H1 (cell line): ENCODE measurements at regions not wholly inside any gene's neighbourhood (a gene's known extent, or its start where the extent isn't known, plus 50 kb on each side); places are given as distances from the start of the nearest gene placed in this dataset.

ENCODE experiments used
- CTCF ChIA-PET: fragments of 300-600 bp; sonication (Branson Sonifier 250); formaldehyde crosslinking; loops from one replicate; lab custom pipeline; 2021; ENCODE audit not compliant: partially characterized antibody; lab: Charles Lee
- POLR2A ChIA-PET: fragments of 300-600 bp; sonication (Branson Sonifier 250); formaldehyde crosslinking; loops from one replicate; lab custom pipeline; 2021; ENCODE audit warnings: inconsistent platforms; ENCODE audit not compliant: partially characterized antibody; lab: Charles Lee
- DNase-seq, 2 experiments: peaks; one replicate each; pipeline versions ENCODE4 v3.0.0 to v3.0.0-alpha.2; 2010 to 2022; ENCODE audit warnings: low spot score in 2 of 2, low read depth in 1 of 2, mixed read lengths in 1 of 2
- FAIRE-seq: peaks from 2 replicates; lab custom pipeline; 2011; peaks lifted over from hg19 to GRCh38; lab: Jason Lieb, UNC
- H2AFZ ChIP-seq: 2 replicates; pipeline ENCODE4 v1.8.1; 2012; ENCODE audit warnings: low read length, inconsistent platforms
- H2AK5ac ChIP-seq: 2 replicates; pipeline ENCODE4 v1.6.1; 2013; ENCODE audit warnings: low read depth, low read length
- H2BK120ac ChIP-seq: replicated peaks from 2 replicates; pipeline ENCODE3; 2013; ENCODE audit warnings: low read depth, low read length, inconsistent platforms
- H2BK12ac ChIP-seq: 2 replicates; pipeline ENCODE4 v1.6.1; 2013; ENCODE audit warnings: low read depth, low read length
- H2BK15ac ChIP-seq: 2 replicates; pipeline ENCODE4 v1.6.1; 2013; ENCODE audit warnings: low read length
- H2BK20ac ChIP-seq: 2 replicates; pipeline ENCODE4 v1.6.1; 2013; ENCODE audit warnings: low read length
- H2BK5ac ChIP-seq: 2 replicates; pipeline ENCODE4 v1.6.1; 2013; ENCODE audit warnings: low read depth, low read length
- H3K14ac ChIP-seq: 2 replicates; pipeline ENCODE4 v1.6.1; 2013; ENCODE audit warnings: inconsistent platforms; ENCODE audit not compliant: insufficient read length
- H3K18ac ChIP-seq: 2 replicates; pipeline ENCODE4 v1.6.1; 2013; ENCODE audit warnings: low read length; ENCODE audit errors: extremely low read depth
- H3K23ac ChIP-seq: 2 replicates; pipeline ENCODE4 v1.6.1; 2013; ENCODE audit warnings: inconsistent platforms; ENCODE audit not compliant: insufficient read length
- H3K23me2 ChIP-seq: 2 replicates; pipeline ENCODE4 v1.6.1; 2013; ENCODE audit warnings: low read depth, low read length
- H3K27ac ChIP-seq: 2 replicates; pipeline ENCODE4 v1.6.1; 2011; ENCODE audit warnings: low read depth, low read length, inconsistent platforms
- H3K27me3 ChIP-seq, 4 experiments: replicated peaks in 1 of 4; 1 replicate in 1 of 4; 2 replicates in 3 of 4; pipeline versions ENCODE4 v1.6.1 to v1.8.1; 2011 to 2013; ENCODE audit warnings: low read length in 3 of 4, mild to moderate bottlenecking in 3 of 4, inconsistent platforms in 2 of 4, mixed read lengths in 2 of 4, moderate library complexity in 1 of 4; ENCODE audit not compliant: control insufficient read depth in 3 of 4, insufficient read depth in 3 of 4; ENCODE audit errors: extremely low read depth in 1 of 4
- H3K36me3 ChIP-seq, 4 experiments: 2 replicates each; pipeline versions ENCODE4 v1.6.1 to v1.8.1; 2011 to 2013; ENCODE audit warnings: mild to moderate bottlenecking in 4 of 4, low read length in 3 of 4, moderate library complexity in 2 of 4, control low read depth in 1 of 4, inconsistent platforms in 1 of 4; ENCODE audit not compliant: insufficient read depth in 4 of 4, control insufficient read depth in 2 of 4
- H3K4ac ChIP-seq: replicated peaks from 2 replicates; pipeline ENCODE3; 2013; ENCODE audit warnings: low read length, low read depth, mixed read lengths, inconsistent platforms; ENCODE audit not compliant: insufficient read length
- H3K4me1 ChIP-seq, 4 experiments: replicated peaks in 1 of 4; 1 replicate in 1 of 4; 2 replicates in 3 of 4; pipeline versions ENCODE4 v1.6.1 to v1.8.1; 2011 to 2013; ENCODE audit warnings: low read length in 3 of 4, inconsistent platforms in 2 of 4, mixed read lengths in 1 of 4; ENCODE audit not compliant: insufficient read depth in 4 of 4, control insufficient read depth in 3 of 4
- H3K4me2 ChIP-seq, 2 experiments: 2 replicates each; pipeline versions ENCODE4 v1.6.1 to v1.8.1; 2011 to 2013; ENCODE audit warnings: low read depth in 2 of 2, low read length in 2 of 2, control low read depth in 1 of 2, inconsistent platforms in 1 of 2, mild to moderate bottlenecking in 1 of 2; ENCODE audit not compliant: insufficient read depth in 1 of 2
- H3K4me3 ChIP-seq, 4 experiments: fragments of 200-600, 300-600 bp in 1 of 4; sonication (generic), shearing (Covaris generic), sonication (Bioruptor Twin) in 1 of 4; 2 replicates each; pipeline versions ENCODE4 v1.5.1 to v1.8.1; 2011 to 2016; ENCODE audit warnings: low read length in 4 of 4, low read depth in 3 of 4, control low read depth in 2 of 4, inconsistent platforms in 2 of 4, mild to moderate bottlenecking in 2 of 4, mixed read lengths in 1 of 4, moderate library complexity in 1 of 4; ENCODE audit not compliant: insufficient read depth in 2 of 4; ENCODE audit errors: extremely low read depth in 1 of 4
- H3K56ac ChIP-seq: replicated peaks from 2 replicates; pipeline ENCODE3; 2013; ENCODE audit warnings: low read depth, mild to moderate bottlenecking, mixed read lengths, low read length, inconsistent platforms; ENCODE audit not compliant: insufficient read length
- H3K79me1 ChIP-seq: 2 replicates; pipeline ENCODE4 v1.6.1; 2013; ENCODE audit warnings: low read depth, low read length, control low read depth
- H3K79me2 ChIP-seq, 2 experiments: 2 replicates each; pipeline versions ENCODE4 v1.6.1 to v1.8.1; 2012 to 2013; ENCODE audit warnings: low read length in 2 of 2, mild to moderate bottlenecking in 2 of 2, inconsistent platforms in 1 of 2; ENCODE audit not compliant: insufficient read depth in 2 of 2, control insufficient read depth in 1 of 2
- H3K9ac ChIP-seq, 4 experiments: replicated peaks in 1 of 4; 1 replicate in 1 of 4; 2 replicates in 3 of 4; pipeline versions ENCODE4 v1.6.1 to v1.8.1; 2011 to 2013; ENCODE audit warnings: low read depth in 3 of 4, low read length in 3 of 4, control low read depth in 2 of 4, mild to moderate bottlenecking in 2 of 4, moderate library complexity in 2 of 4, inconsistent platforms in 1 of 4; ENCODE audit errors: extremely low read depth in 1 of 4
- H3K9me3 ChIP-seq, 2 experiments: 2 replicates each; pipeline versions ENCODE4 v1.6.1 to v1.8.1; 2012 to 2013; ENCODE audit warnings: mild to moderate bottlenecking in 2 of 2, moderate library complexity in 2 of 2, control low read depth in 1 of 2, inconsistent platforms in 1 of 2, low read depth in 1 of 2, low read length in 1 of 2, mixed read lengths in 1 of 2; ENCODE audit not compliant: insufficient read depth in 2 of 2
- H4K20me1 ChIP-seq, 2 experiments: replicated peaks in 1 of 2; 2 replicates each; pipeline versions ENCODE3 to v1.8.1; 2011 to 2013; ENCODE audit warnings: inconsistent platforms in 2 of 2, low read length in 2 of 2, mild to moderate bottlenecking in 1 of 2; ENCODE audit not compliant: insufficient read depth in 2 of 2, control insufficient read depth in 1 of 2
- H4K5ac ChIP-seq: 2 replicates; pipeline ENCODE4 v1.6.1; 2013; ENCODE audit warnings: low read length, low read depth, mixed read lengths, inconsistent platforms; ENCODE audit not compliant: insufficient read length
- H4K8ac ChIP-seq: 2 replicates; pipeline ENCODE4 v1.8.0; 2013; ENCODE audit warnings: mild to moderate bottlenecking, moderate library complexity, low read length, inconsistent platforms; ENCODE audit not compliant: insufficient read depth; ENCODE audit errors: extremely low read depth
- H4K91ac ChIP-seq: replicated peaks from 2 replicates; pipeline ENCODE3; 2013; ENCODE audit warnings: low read length, mixed read lengths, inconsistent platforms; ENCODE audit not compliant: insufficient read length
- CREB1 ChIP-seq: IDR thresholded peaks from 2 replicates; pipeline ENCODE4 v1.6.1; 2012; ENCODE audit warnings: inconsistent platforms
- FOSL1 ChIP-seq: IDR thresholded peaks from 2 replicates; pipeline ENCODE4 v1.6.1; 2011; ENCODE audit warnings: mild to moderate bottlenecking, low read depth, low read length, moderate library complexity; ENCODE audit not compliant: insufficient read depth
- GABPA ChIP-seq: IDR thresholded peaks from 2 replicates; pipeline ENCODE4 v1.6.1; 2011; ENCODE audit warnings: mild to moderate bottlenecking, low read length, moderate library complexity, borderline replicate concordance; ENCODE audit not compliant: insufficient read depth
- GTF2F1 ChIP-seq: IDR thresholded peaks from 2 replicates; pipeline ENCODE4 v1.6.1; 2012; ENCODE audit warnings: low read depth, low read length, improper control_type of control experiment, borderline replicate concordance
- MAX ChIP-seq: IDR thresholded peaks from 2 replicates; pipeline ENCODE4 v1.6.1; 2012; ENCODE audit warnings: inconsistent platforms
- NRF1 ChIP-seq: IDR thresholded peaks from 2 replicates; pipeline ENCODE4 v1.6.1; 2011; ENCODE audit warnings: mild to moderate bottlenecking, low read depth, low read length, improper control_type of control experiment
- POLR2AphosphoS5 ChIP-seq: IDR thresholded peaks from 2 replicates; pipeline ENCODE4 v1.6.1; 2011; ENCODE audit warnings: low read depth, low read length
- RAD21 ChIP-seq, 2 experiments: IDR thresholded peaks in 1 of 2; conservative IDR thresholded peaks in 1 of 2; 2 replicates each; pipeline ENCODE4 v1.6.1; 2011; ENCODE audit warnings: low read depth in 2 of 2, low read length in 2 of 2, improper control_type of control experiment in 1 of 2, inconsistent platforms in 1 of 2, mild to moderate bottlenecking in 1 of 2, moderate library complexity in 1 of 2
- RXRA ChIP-seq: IDR thresholded peaks from 2 replicates; pipeline ENCODE4 v1.6.1; 2011; ENCODE audit warnings: low read depth, mild to moderate bottlenecking, low read length, moderate library complexity; ENCODE audit not compliant: insufficient read depth
- SAP30 ChIP-seq: fragments of 300-600 bp; sonication (generic); IDR thresholded peaks from 2 replicates; pipeline ENCODE4 v1.7.1; 2012; ENCODE audit warnings: low read length, moderate library complexity, mild to moderate bottlenecking, inconsistent platforms; ENCODE audit not compliant: insufficient read depth, insufficient replicate concordance
- SIN3A ChIP-seq, 2 experiments: IDR thresholded peaks in 1 of 2; conservative IDR thresholded peaks in 1 of 2; 2 replicates each; pipeline ENCODE4 v1.6.1; 2011 to 2012; ENCODE audit warnings: low read length in 2 of 2, improper control_type of control experiment in 1 of 2, low read depth in 1 of 2, mild to moderate bottlenecking in 1 of 2
- SIRT6 ChIP-seq: IDR thresholded peaks from one replicate; pipeline ENCODE4 v1.7.1; 2012; ENCODE audit warnings: low read length, inconsistent platforms
- USF2 ChIP-seq: IDR thresholded peaks from 2 replicates; pipeline ENCODE4 v1.6.1; 2011; ENCODE audit warnings: low read length, improper control_type of control experiment
- WGBS, 2 experiments: shearing (Covaris generic) in 1 of 2; methylation state at CpG; one replicate each; pipeline versions ENCODE4 v1.1.6 to v1.1.7; 2013 to 2015; ENCODE audit warnings: low lambda C conversion rate in 2 of 2, mixed read lengths in 2 of 2, inconsistent platforms in 1 of 2, low coverage in 1 of 2, missing lambda C conversion rate in 1 of 2; ENCODE audit not compliant: insufficient replicate concordance in 2 of 2, insufficient coverage in 1 of 2, insufficient read length in 1 of 2; ENCODE audit errors: extremely low coverage in 1 of 2, missing lambda C conversion rate in 1 of 2; 5-methylcytosine and 5-hydroxymethylcytosine counted together

DNA sequence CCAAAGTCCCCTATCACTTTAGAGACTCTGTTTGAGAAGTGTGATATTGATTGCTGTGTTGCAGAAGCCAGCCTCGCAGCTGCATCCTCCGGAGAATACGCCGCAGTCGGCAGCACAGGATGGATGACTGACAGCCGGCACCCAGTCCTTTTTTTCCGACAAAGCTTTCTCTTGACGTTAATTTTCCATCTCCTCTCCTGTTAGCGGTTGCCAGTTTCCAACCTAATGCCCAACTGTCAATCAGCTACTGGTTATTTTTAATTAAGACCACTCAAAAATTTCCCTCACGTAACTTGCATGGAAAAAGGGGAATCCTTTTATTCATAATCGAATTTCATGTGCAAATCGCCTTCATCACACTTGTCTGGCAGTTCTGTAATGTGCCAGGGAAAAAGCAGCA lies 953.9 kb downstream of the CDH11 start:
- Histone ChIP-seq H3K4me2 (no peak overlapping the region), H3K4me3 (no peak overlapping the region), H4K91ac (no peak overlapping the region), H3K23ac (no peak overlapping the region), H3K4me1 (no peaks in the 10 kb centered on the region), H2AK5ac (no peak overlapping the region), H2BK15ac (no peak overlapping the region), H3K27me3 (no peaks in the 10 kb centered on the region), H4K8ac (no peak overlapping the region), H2AFZ (no peak overlapping the region), H3K9me3 (no peaks in the 10 kb centered on the region), H3K79me1 (no peaks in the 10 kb centered on the region), H3K4ac (no peak overlapping the region), H2BK20ac (no peak overlapping the region), H3K79me2 (no peaks in the 10 kb centered on the region), H3K18ac (no peak overlapping the region), H3K36me3 (no peaks in the 10 kb centered on the region), H4K20me1 (no peaks in the 10 kb centered on the region), H2BK5ac (no peak overlapping the region), H3K23me2 (no peaks in the 10 kb centered on the region), H3K56ac (no peak overlapping the region), H3K27ac (no peak overlapping the region), H2BK12ac (no peak overlapping the region), H3K14ac (no peak overlapping the region), H4K5ac (no peak overlapping the region), H2BK120ac (no peak overlapping the region), H3K9ac (no peak overlapping the region)
- CTCF ChIA-PET: no interaction called here
- WGBS, 2 experiments: 95% methylated on average over 12 of the region's 12 CpGs; no CpG with 5 or more reads in 1 of the 2 experiments
- no peak for DNase-seq
- POLR2A ChIA-PET: no interaction called here
- FAIRE-seq: no peak
- no peak for TF ChIP-seq GABPA
- no peak for TF ChIP-seq SIN3A (conservative IDR thresholded peaks at IDR 0.05 in 1 of 2, IDR thresholded peaks at IDR 0.05 in 1 of 2; ENCODE audit: low read depth in 1 of 2, low read length in 2 of 2)
- TF ChIP-seq USF2: no peak
- TF ChIP-seq FOSL1: no peak
- no peak for TF ChIP-seq RXRA
- TF ChIP-seq SAP30: no peak
- TF ChIP-seq RAD21 (IDR thresholded peaks at IDR 0.05 in 1 of 2, conservative IDR thresholded peaks at IDR 0.05 in 1 of 2; ENCODE audit: low read depth in 2 of 2, low read length in 2 of 2): no peak
- no peak for TF ChIP-seq POLR2AphosphoS5
- no peak for TF ChIP-seq NRF1
- no peak for TF ChIP-seq SIRT6
- TF ChIP-seq MAX: no peak
- TF ChIP-seq CREB1: no peak
- TF ChIP-seq GTF2F1: no peak
